Ovary (tissue), 3 donors: ENCODE measurements at regions not wholly inside any gene's neighbourhood (a gene's known extent, or its start where the extent isn't known, plus 50 kb on each side); places are given as distances from the start of the nearest gene placed in this dataset.

Experiments
- CTCF ChIP-seq, 3 donors: fragments of 450-650 bp in 2 of 3; fragments of 200-600 bp in 1 of 3; IDR thresholded peaks; one replicate each; pipeline versions ENCODE4 v1.5.1 to v1.8.0; 2016 to 2022; ENCODE audit warnings: antibody characterized with exemption in 3 of 3, mild to moderate bottlenecking in 1 of 3
- EP300 ChIP-seq: sonication (generic); formaldehyde crosslinking; IDR thresholded peaks from one replicate; pipeline ENCODE4 v1.6.1; 2017; ENCODE audit warnings: antibody characterized with exemption
- POLR2A ChIP-seq: fragments of 450-650 bp; IDR thresholded peaks from one replicate; pipeline ENCODE4 v1.6.1; 2017; ENCODE audit warnings: antibody characterized with exemption, mild to moderate bottlenecking, moderate library complexity
- donor health status: DM: no; HTN: no; CAD: no.

GRCh38 chr3:103218793-103219192 is 784.0 kb downstream of the ZPLD1 start:
- no peak for TF ChIP-seq CTCF (IDR thresholded peaks at IDR 0.05)
- TF ChIP-seq POLR2A: no peak
- no peak for TF ChIP-seq EP300
